RWPE1 (cell line): ENCODE measurements at regions not wholly inside any gene's neighbourhood (a gene's known extent, or its start where the extent isn't known, plus 50 kb on each side); places are given as distances from the start of the nearest gene placed in this dataset.
"Not testable (repeated sequence)": the region's sequence is repeated elsewhere in the genome, so short reads cannot be mapped to it uniquely, and the experiment has no call there.

Experiments used
- CTCF ChIA-PET: fragments of 350-600 bp; sonication (Branson Sonifier 250); formaldehyde crosslinking; extraction: SDS; loops from one replicate; lab custom pipeline; 2021; lab: Yijun Ruan, JAX
- POLR2A ChIA-PET: fragments of 400-600 bp; formaldehyde crosslinking; extraction: SDS; loops from one replicate; lab custom pipeline; 2020; ENCODE audit warnings: antibody characterized with exemption; ENCODE audit not compliant: low non-redundant PET; lab: Yijun Ruan, JAX
- DNase-seq: peaks from one replicate; pipeline ENCODE4 v3.0.0; 2012; ENCODE audit warnings: low spot score
- H3K27ac ChIP-seq: fragments of 450-650 bp; 2 replicates; pipeline ENCODE4 v1.5.1; 2017
- CTCF ChIP-seq: fragments of 450-650 bp; conservative IDR thresholded peaks from 2 replicates; pipeline ENCODE4 v1.5.1; 2017; ENCODE audit warnings: low read depth, mild to moderate bottlenecking

DNA sequence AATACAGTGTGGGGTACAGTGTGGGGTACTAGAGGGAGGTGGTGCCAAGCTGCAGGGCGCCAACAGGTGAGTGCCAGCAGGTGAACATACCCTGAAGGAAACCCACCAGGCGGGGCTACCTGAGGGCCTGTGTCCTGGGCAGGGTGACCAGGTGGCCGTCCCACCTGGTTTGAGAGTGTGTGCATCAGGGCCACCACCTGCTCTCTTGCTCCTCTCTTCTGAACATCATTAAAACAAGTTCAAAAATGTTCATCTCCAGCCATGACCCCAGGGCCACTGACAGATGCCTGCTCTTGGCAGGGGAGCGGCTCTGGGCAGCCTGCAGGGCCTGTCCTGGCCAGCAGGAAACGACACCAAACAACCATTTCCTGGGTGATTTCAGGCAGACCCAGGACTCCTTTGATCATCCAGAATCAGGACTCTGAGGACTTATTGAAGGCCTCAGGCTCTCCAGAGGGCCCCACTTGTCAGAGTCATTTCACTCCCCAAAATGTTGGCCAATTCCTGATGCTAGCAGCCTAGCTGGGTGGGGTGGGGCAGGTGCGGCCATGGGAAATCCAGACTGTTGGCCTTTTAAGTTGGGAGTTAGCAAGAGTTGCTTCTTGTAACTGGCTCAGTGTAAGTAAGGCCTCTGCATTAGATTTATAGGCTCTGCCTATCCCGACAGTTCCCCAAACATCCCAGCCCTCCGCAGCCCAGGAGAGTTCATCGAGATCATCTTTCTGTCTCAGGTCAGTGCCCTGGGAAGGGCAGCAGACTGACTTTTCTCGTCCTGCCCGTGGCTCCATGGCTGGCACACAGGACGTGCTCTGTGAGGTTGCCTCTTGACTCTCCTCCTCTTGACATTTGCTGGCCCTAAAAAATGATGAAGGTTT, 111.5 kb upstream of the ZNF236 start:
- ChIA-PET POLR2A (no interaction called here), CTCF (interaction anchor here (1.0 kb wide), 1 partner anchor 485 kb away, joined by 3 read pairs; no protein-coding TSS in a partner anchor)

DNA sequence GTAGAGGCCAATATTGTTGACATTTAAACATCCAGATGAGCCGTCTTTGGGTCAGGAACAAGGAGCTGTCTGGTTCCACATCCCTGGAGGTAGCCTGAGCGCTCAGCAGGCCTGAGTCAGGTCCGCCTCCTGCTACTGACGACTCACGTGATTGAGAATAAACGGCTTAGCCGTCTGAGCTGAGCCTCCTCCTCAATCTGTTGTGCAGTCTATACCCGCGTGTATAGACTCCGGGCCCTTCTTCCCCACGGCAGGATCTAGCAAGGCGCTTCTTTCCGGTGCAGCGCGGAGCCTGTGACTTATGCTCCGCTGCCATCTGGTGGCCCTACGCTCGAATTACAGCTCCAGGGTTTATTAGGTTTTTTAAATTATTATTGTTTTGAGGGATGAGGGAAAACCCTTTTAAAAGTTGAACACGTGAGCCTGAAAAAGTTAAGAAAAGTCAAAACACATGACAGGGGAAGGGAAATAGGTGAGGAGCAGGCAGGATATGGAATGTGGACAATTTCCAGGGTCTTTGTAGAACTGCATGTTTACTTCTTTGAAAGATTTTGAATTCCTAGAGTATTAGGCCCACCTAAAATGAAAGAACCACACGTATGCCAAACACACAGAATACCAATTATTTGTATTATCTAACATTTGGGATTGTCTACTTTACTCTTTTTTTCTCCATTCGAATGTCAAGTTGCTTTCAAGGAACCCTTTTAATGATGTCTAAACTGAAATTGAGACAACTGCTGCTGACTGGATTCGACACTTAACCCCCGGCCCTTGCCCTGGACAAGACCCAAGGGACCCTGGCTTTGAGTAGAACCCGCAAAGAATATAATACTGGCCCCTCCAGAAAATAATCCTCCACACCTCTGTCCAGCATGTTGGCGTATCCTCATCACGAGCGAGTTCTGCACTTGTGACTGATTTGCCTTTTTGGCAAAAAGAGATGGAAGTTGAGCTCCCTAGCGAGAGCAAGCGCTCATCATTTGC, 112.4 kb upstream of the ZNF236 start:
- POLR2A ChIA-PET, result no interaction called here
- CTCF ChIA-PET, result interaction anchor here (0.6 to 1.6 kb wide), 7 partner anchors 8 to 1189 kb away, joined by 3 to 9 read pairs (median 6); no protein-coding TSS in a partner anchor
- TF ChIP-seq CTCF, result peak; percentile 97
- DNase-seq, result peak; percentile 49
- no peak overlapping the region for H3K27ac ChIP-seq

More for the DNA sequence above, 111.5 kb upstream of the ZNF236 start:
- H3K27ac ChIP-seq, result no peak overlapping the region
- no peak for TF ChIP-seq CTCF
- DNase-seq, result no peak

GRCh38 chr18:76708722-76709353, 113.5 kb upstream of the ZNF236 start:
- no peak for TF ChIP-seq CTCF
- POLR2A ChIA-PET, result no interaction called here
- CTCF ChIA-PET, result interaction anchor here (0.6 to 1.6 kb wide), 4 partner anchors 14 to 310 kb away, joined by 6 to 9 read pairs (median 6); no protein-coding TSS in a partner anchor

DNA sequence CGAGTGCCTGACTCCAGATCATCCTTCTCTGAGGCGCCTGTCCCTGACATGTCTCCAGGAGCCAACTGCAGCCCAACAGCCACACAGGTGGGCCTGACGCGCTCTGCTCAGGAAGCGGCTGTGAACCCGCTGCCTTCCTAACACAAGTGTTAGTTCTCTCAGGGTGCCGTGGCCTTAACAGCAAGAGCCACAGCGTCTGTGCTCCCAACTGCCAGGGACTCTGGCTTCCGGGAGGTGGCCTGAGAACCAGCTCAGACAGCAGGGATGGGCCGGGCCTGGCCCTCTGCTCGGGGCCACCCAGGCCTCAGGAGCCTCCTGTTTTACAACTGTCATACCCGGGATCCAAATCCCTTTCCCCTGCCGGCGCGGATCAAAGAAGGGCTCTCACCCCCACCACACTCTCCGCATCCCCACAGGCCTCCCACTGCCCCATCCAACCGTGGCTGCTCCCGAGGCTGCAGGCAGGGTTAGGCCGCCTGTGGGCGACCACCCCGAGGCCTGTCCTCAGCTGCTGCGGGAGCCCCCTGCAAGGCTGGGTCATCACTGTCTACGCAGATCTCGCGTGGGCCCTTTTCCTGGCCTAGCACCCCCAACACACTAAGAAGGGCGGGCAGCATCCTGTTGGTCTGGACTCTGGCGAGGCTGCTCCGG, 114.2 kb upstream of the ZNF236 start:
- POLR2A ChIA-PET, result no interaction called here
- CTCF ChIA-PET, result no interaction called here
- no peak for TF ChIP-seq CTCF
- H3K27ac ChIP-seq, result no peak overlapping the region
- DNase-seq, result no peak

More at GRCh38 chr18:76708722-76709353, 113.5 kb upstream of the ZNF236 start:
- no peak for DNase-seq
- no peak overlapping the region for H3K27ac ChIP-seq

DNA sequence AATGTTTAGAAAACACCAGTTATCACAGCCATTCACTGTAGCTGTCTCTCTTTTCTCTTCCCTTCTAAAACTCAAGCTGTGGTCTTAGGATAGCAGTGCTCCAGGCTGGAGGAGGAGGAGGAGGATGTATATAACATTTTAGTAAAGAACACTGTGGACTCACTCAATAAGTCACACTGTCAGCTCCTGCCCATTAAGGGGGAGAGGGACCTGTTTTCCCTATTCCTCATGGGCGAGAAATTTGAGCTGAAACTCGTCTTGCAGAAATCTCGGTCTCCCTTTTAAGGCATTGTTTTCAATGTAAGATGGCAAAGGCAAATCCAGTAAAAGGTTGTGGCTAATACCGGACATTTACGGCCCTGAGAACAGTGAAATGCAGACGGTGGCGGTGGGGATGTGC, 114.8 kb upstream of the ZNF236 start:
- CTCF ChIA-PET, result no interaction called here
- no peak for DNase-seq
- no peak for TF ChIP-seq CTCF
- H3K27ac ChIP-seq, result no peak overlapping the region
- POLR2A ChIA-PET, result no interaction called here

- CTCF ChIA-PET, result interaction anchor here (1.2 kb wide), 1 partner anchor 224 kb away, joined by 3 read pairs; no protein-coding TSS in a partner anchor
- POLR2A ChIA-PET, DNase-seq, H3K27ac ChIP-seq: not testable (repeated sequence)
These were observed 117.8 kb upstream of the ZNF236 start for GRCh38 chr18:76704589-76704988.
